Body of pancreas (tissue), 4 donors: ENCODE measurements at regions not wholly inside any gene's neighbourhood (a gene's known extent, or its start where the extent isn't known, plus 50 kb on each side); places are given as distances from the start of the nearest gene placed in this dataset.

Source experiments
- ATAC-seq: fragments of 150-250 bp; one replicate; pipeline ENCODE4 v1.9.1; 2016
- DNase-seq, 4 donors: peaks; one replicate each; pipeline ENCODE4 v3.0.0-alpha.2; 2019
- H3K27ac ChIP-seq, 4 donors: fragments of 200-600 bp; sonication (generic); 1 replicate in 3 of 4; 2 replicates in 1 of 4; pipeline versions ENCODE4 v1.5.1 to v1.6.1; 2016 to 2019; ENCODE audit warnings: mild to moderate bottlenecking in 1 of 4, mixed read lengths in 1 of 4, moderate library complexity in 1 of 4
- H3K27me3 ChIP-seq, 2 donors: fragments of 200-600 bp; sonication (generic); one replicate each; pipeline ENCODE4 v1.6.0; 2016; ENCODE audit warnings: mild to moderate bottlenecking in 1 of 2
- H3K36me3 ChIP-seq, 2 donors: fragments of 200-600 bp; sonication (generic); replicated peaks in 1 of 2; 2 replicates each; pipeline ENCODE4 v1.5.1; 2016; ENCODE audit warnings: low read depth in 2 of 2; ENCODE audit not compliant: insufficient read depth in 1 of 2
- H3K4me1 ChIP-seq: fragments of 200-600 bp; sonication (generic); one replicate; pipeline ENCODE4 v1.6.0; 2016
- H3K4me3 ChIP-seq, 2 donors: fragments of 200-600 bp; sonication (generic); 1 replicate in 1 of 2; 2 replicates in 1 of 2; pipeline ENCODE4 v1.5.1; 2016 to 2019
- H3K9me3 ChIP-seq, 3 donors: fragments of 200-600 bp; sonication (generic); 1 replicate in 2 of 3; 2 replicates in 1 of 3; pipeline ENCODE4 v1.5.1; 2016
- POLR2A ChIP-seq, 3 donors: fragments of 450-650 bp; IDR thresholded peaks; one replicate each; pipeline ENCODE4 v1.6.1; 2016; ENCODE audit warnings: antibody characterized with exemption in 3 of 3, mild to moderate bottlenecking in 2 of 3
- WGBS, 2 donors: methylation state at CpG; one replicate each; pipeline ENCODE4 v1.1.5; 2017; 5-methylcytosine and 5-hydroxymethylcytosine counted together
- intact Hi-C: fragments of 100-400 bp; cut with DNase I; formaldehyde crosslinking; loops from one replicate; pipeline ENCODE4 v1.15.1; 2023
- TF ChIP-seq, protein P1 (sequence below), 7 experiments: fragments of 450-650 bp in 4 of 7; fragments of 200-600 bp in 3 of 7; sonication (generic) in 3 of 7; IDR thresholded peaks; one replicate each; pipeline ENCODE4 v1.5.1; 2016 to 2019; ENCODE audit warnings: antibody characterized with exemption in 7 of 7

DNA sequence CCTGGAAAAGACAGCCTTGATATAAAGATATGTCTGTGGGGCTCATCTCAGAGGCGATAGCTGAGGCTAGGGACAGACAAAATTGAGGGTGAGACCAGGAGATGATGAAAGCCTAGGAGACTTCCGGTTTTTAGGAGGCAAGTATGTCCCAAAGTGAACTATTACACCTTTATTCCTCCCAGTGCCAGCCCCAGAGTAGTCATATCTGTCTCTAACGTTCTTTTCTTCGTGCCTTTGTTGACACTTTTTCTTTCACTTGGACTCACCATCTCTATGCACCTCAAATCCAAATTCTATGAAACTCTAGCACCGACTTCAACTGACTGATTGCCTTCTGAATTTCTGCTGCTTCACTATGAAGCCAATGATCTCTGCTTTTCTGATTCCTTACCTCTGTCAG lies 93.8 kb upstream of the RASGRP1 start:
- no peak overlapping the region for H3K4me3 ChIP-seq
- no peaks in the 10 kb centered on the region for H3K27me3 ChIP-seq
- H3K27ac ChIP-seq: no peak overlapping the region
- TF ChIP-seq POLR2A (IDR thresholded peaks at IDR 0.05): no peak
- TF ChIP-seq, protein P1, sequence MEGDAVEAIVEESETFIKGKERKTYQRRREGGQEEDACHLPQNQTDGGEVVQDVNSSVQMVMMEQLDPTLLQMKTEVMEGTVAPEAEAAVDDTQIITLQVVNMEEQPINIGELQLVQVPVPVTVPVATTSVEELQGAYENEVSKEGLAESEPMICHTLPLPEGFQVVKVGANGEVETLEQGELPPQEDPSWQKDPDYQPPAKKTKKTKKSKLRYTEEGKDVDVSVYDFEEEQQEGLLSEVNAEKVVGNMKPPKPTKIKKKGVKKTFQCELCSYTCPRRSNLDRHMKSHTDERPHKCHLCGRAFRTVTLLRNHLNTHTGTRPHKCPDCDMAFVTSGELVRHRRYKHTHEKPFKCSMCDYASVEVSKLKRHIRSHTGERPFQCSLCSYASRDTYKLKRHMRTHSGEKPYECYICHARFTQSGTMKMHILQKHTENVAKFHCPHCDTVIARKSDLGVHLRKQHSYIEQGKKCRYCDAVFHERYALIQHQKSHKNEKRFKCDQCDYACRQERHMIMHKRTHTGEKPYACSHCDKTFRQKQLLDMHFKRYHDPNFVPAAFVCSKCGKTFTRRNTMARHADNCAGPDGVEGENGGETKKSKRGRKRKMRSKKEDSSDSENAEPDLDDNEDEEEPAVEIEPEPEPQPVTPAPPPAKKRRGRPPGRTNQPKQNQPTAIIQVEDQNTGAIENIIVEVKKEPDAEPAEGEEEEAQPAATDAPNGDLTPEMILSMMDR (IDR thresholded peaks at IDR 0.05): no peak
- WGBS, 2 donors: 61 to 66% methylated on average over 5 of the region's 5 CpGs
- ATAC-seq (no peak), DNase-seq (no peak)
- no peaks in the 10 kb centered on the region for H3K9me3 ChIP-seq
- H3K36me3 ChIP-seq: no peaks in the 10 kb centered on the region
- no peaks in the 10 kb centered on the region for H3K4me1 ChIP-seq
- intact Hi-C loops: no loop called here

DNA sequence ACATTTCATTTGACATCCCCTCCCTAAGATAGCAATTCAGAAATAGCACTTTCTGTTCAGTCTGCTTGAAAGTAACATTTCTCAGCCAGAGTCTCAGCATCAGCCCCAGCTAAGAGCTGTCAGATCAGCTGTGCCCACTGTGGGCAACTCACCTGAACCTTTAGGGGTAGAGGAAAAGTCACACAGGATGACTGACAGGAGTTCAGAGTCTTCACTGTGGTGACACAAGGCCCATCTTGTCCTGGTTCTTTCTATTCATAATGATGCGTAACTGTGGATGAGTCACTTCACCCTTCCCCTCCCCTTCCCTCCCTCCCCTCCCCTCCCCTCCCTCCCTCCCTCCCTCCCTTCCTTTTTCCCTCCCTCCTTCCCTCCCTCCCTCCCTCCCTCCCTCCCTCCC lies 96.1 kb upstream of the RASGRP1 start:
- intact Hi-C loops: no loop called here
- Histone ChIP-seq H3K4me3 (no peak overlapping the region), H3K4me1 (no peaks in the 10 kb centered on the region), H3K27ac (no peak overlapping the region), H3K27me3 (no peaks in the 10 kb centered on the region), H3K36me3 (no peaks in the 10 kb centered on the region), H3K9me3 (no peaks in the 10 kb centered on the region)
- ATAC-seq (no peak), DNase-seq (no peak)
- 75 to 91% methylated on average over 1 of the region's 1 CpG for WGBS, 2 donors
- no peak for TF ChIP-seq POLR2A (IDR thresholded peaks at IDR 0.05)
- TF ChIP-seq, protein P1 (IDR thresholded peaks at IDR 0.05): no peak

DNA sequence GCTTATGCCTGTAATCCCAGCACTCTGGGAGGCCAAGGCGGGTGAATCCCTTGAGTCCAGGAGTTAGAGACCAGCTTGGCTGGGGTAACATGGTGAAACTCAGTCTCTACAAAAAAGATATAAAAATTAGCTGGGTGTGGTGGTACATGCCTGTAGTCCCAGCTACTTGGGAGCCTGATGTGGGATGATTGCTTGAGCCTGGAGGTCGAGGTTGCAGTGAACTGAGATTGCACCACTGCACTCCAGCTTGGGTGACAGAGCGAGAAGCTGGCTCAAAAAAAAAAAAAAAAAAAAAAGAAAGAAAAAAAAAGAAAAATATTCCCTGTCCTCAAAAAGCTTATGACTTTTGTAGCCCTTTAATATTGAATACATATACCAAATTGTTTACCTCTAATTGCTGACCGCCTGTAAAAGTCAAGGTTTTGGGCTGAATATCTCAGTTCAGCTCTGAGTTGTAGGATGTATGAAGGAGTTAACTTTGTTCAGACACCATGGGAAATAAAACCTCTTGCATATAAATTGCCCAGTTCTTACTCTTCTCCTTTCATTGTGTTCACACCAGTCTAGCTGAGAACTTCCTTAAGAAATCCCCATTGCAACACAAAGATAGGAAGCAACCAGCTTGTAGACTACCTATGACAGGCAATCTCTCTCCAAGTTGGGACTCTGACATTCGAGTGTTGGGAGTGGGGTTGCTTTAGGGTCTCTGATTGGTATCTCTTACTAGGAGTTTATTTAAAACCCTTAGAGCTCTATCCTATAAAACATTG lies 97.6 kb upstream of the RASGRP1 start:
- Histone ChIP-seq H3K9me3 (no peaks in the 10 kb centered on the region), H3K27ac (no peak overlapping the region), H3K4me3 (no peak overlapping the region), H3K36me3 (no peaks in the 10 kb centered on the region), H3K4me1 (no peaks in the 10 kb centered on the region), H3K27me3 (no peaks in the 10 kb centered on the region)
- intact Hi-C loops: no loop called here
- DNase-seq (no peak), ATAC-seq (no peak)
- TF ChIP-seq, protein P1 (IDR thresholded peaks at IDR 0.05): no peak
- TF ChIP-seq POLR2A (IDR thresholded peaks at IDR 0.05): no peak
- 68 to 76% methylated on average over 5 of the region's 5 CpGs for WGBS, 2 donors

DNA sequence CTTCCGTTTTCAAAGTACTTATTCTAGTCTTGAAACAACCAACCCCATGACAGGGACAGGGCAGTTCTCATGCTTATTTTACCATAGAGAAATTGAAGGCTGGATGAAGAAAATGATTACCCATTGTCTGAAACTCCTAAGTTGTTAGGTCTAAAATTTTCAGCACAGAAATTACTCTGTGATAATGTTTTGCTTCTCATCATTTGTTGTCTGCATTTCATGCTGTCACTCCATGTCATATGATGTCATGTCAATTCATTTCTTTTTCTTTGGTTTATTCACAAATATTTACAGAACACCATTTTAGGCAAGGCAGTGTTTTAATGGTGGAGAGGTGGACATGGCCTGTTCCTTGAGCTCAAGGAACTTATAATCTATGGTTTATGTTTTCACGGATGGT lies 98.2 kb upstream of the RASGRP1 start:
- no peaks in the 10 kb centered on the region for H3K36me3 ChIP-seq
- H3K9me3 ChIP-seq: no peaks in the 10 kb centered on the region
- DNase-seq: no peak
- H3K27ac ChIP-seq: no peak overlapping the region
- TF ChIP-seq, protein P1 (IDR thresholded peaks at IDR 0.05): no peak
- no peak for TF ChIP-seq POLR2A (IDR thresholded peaks at IDR 0.05)
- no peak overlapping the region for H3K4me3 ChIP-seq
- H3K4me1 ChIP-seq: no peaks in the 10 kb centered on the region
- intact Hi-C loops: no loop called here
- no peak for ATAC-seq
- no peaks in the 10 kb centered on the region for H3K27me3 ChIP-seq
- 96 to 98% methylated on average over 2 of the region's 2 CpGs for WGBS, 2 donors
